Activated T-cell treated with anti-CD3 and anti-CD28 coated beads for 24 hours (primary cell): ENCODE measurements at regions not wholly inside any gene's neighbourhood (a gene's known extent, or its start where the extent isn't known, plus 50 kb on each side); places are given as distances from the start of the nearest gene placed in this dataset.

Experiments
- DNase-seq: peaks from one replicate; pipeline ENCODE4 v3.0.0-alpha.2; 2020; ENCODE audit warnings: low read depth

DNA sequence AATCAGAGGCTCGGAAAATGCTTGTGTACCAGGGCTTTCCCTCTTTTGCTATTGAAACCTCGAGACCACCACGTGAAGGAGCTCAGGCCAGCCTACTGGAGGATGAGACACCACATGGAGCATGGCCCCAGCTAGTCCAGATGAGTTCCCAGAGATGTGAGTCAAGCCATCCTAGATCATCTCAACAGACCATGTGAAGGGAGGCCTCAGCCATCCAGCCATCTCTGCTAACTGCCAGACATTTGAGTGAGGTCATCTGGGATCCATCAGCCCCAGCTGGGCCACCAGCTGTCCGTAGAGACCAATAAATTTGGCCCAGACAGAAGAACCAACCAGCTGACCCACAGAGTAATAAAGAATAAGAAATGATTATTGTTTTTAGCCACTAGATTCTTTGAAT, 62.8 kb upstream of the PROK2 start:
- DNase-seq, result no peak

DNA sequence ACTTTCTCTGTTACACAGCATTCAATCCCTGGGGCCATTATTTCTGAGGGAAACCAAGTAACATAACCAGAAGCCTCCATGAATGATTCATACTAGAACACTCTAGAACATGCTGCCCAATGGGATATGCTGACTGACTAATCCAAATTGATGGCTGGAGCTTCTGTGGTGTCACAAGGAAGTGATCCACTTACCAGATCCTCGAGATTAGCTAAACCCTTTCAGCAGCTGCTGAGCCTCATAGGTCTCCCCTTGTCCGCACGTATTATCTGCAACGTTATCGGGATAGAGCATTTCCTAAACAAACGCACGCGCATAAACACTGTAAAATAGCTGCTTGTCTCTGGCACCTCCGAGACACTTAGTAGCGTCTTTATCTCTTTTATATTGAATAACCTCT, 61.2 kb upstream of the PROK2 start:
- DNase-seq, result no peak

DNA sequence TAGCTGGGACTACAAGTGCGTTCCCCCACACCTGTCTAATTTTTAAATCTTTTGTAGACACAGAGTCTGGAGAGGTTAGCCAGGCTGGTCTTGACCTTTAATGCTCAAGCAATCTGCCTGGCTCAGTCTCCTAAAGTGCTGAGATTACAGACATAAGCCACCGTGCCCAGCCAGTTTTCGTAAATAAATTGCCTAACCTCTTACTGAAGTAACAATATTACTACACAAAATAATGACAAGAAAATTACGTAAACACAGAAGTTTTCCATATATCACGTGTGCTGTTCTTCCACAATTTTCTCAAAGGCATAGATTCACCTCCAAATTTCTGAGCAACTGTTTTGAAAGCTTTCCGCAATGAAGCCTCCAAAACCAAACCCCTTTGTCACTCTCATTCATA, 58.1 kb upstream of the PROK2 start:
- DNase-seq, result no peak

DNA sequence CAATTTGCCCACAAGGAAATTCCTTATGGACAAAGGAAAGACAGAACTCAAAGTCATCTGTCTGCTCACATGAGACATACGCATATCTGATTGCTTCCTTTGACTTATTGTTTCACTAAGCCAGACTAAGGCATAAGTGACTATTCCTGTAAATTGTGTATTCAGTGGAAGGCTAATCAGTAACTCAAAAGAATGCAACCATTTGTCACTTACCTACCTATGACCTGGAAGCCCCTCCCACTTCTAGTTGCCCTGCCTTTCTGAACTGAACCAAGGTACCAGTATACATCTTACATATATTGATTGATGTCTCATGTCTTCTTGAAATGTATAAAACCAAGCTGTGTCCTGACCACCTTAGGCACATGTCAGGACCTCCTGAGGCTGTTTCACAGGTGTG, 53.5 kb upstream of the PROK2 start:
- DNase-seq, result no peak
